ENCODE measurements at regions not wholly inside any gene's neighbourhood (a gene's known extent, or its start where the extent isn't known, plus 50 kb on each side); places are given as distances from the start of the nearest gene placed in this dataset.

GRCh38 chr7:17155529-17155928 is 142.9 kb upstream of the AHR start:
- no peak overlapping the region for H2AK5ac ChIP-seq (ENCODE audit: low read depth, low read length)
- H4K91ac ChIP-seq (replicated peaks; ENCODE audit: insufficient read length, low read length): no peak overlapping the region
- H3K27ac ChIP-seq (ENCODE audit: low read depth, low read length): no peak overlapping the region
- ChIA-PET POLR2A (ENCODE audit: partially characterized antibody) (no interaction called here), CTCF (ENCODE audit: partially characterized antibody) (no interaction called here)
- no peak for FAIRE-seq
- H3K4me1 ChIP-seq (replicated peaks in 1 of 4; ENCODE audit: control insufficient read depth in 3 of 4, insufficient read depth in 4 of 4, low read length in 3 of 4): no peaks in the 10 kb centered on the region
- no peak overlapping the region for H3K23ac ChIP-seq (ENCODE audit: insufficient read length)
- H3K9me3 ChIP-seq (ENCODE audit: insufficient read depth in 2 of 2, low read depth in 1 of 2, low read length in 1 of 2): no peaks in the 10 kb centered on the region
- H4K20me1 ChIP-seq (replicated peaks in 1 of 2; ENCODE audit: control insufficient read depth in 1 of 2, insufficient read depth in 2 of 2, low read length in 2 of 2): no peaks in the 10 kb centered on the region
- H4K5ac ChIP-seq (ENCODE audit: insufficient read length, low read depth, low read length): no peak overlapping the region
- no peak overlapping the region for H2BK12ac ChIP-seq (ENCODE audit: low read depth, low read length)
- H3K36me3 ChIP-seq (ENCODE audit: control insufficient read depth in 2 of 4, insufficient read depth in 4 of 4, low read length in 3 of 4): no peaks in the 10 kb centered on the region
- H2BK15ac ChIP-seq (ENCODE audit: low read length): no peak overlapping the region
- H3K4me3 ChIP-seq (ENCODE audit: extremely low read depth in 1 of 4, insufficient read depth in 2 of 4, low read depth in 3 of 4, low read length in 4 of 4): no peak overlapping the region
- H3K27me3 ChIP-seq (replicated peaks in 1 of 4; ENCODE audit: control insufficient read depth in 3 of 4, extremely low read depth in 1 of 4, insufficient read depth in 3 of 4, low read length in 3 of 4): no peaks in the 10 kb centered on the region
- no peak overlapping the region for H3K9ac ChIP-seq (replicated peaks in 1 of 4; ENCODE audit: extremely low read depth in 1 of 4, low read depth in 3 of 4, low read length in 3 of 4)
- H2BK120ac ChIP-seq (replicated peaks; ENCODE audit: low read depth, low read length): no peak overlapping the region
- no peak overlapping the region for H3K4ac ChIP-seq (replicated peaks; ENCODE audit: insufficient read length, low read depth, low read length)
- no peak overlapping the region for H3K4me2 ChIP-seq (ENCODE audit: insufficient read depth in 1 of 2, low read depth in 2 of 2, low read length in 2 of 2)
- no peak overlapping the region for H2AFZ ChIP-seq (ENCODE audit: low read length)
- no peak overlapping the region for H3K18ac ChIP-seq (ENCODE audit: extremely low read depth, low read length)
- no peaks in the 10 kb centered on the region for H3K79me2 ChIP-seq (ENCODE audit: control insufficient read depth in 1 of 2, insufficient read depth in 2 of 2, low read length in 2 of 2)
- H3K14ac ChIP-seq (ENCODE audit: insufficient read length): no peak overlapping the region
- no peak overlapping the region for H2BK5ac ChIP-seq (ENCODE audit: low read depth, low read length)
- DNase-seq (ENCODE audit: low read depth in 1 of 2, low spot score in 2 of 2): no peak
- no peak overlapping the region for H3K56ac ChIP-seq (replicated peaks; ENCODE audit: insufficient read length, low read depth, low read length)
- no peaks in the 10 kb centered on the region for H3K23me2 ChIP-seq (ENCODE audit: low read depth, low read length)
- no peak overlapping the region for H4K8ac ChIP-seq (ENCODE audit: extremely low read depth, insufficient read depth, low read length)
- no peaks in the 10 kb centered on the region for H3K79me1 ChIP-seq (ENCODE audit: low read depth, low read length)
- H2BK20ac ChIP-seq (ENCODE audit: low read length): no peak overlapping the region
- no peak for TF ChIP-seq CHD7 (IDR thresholded peaks at IDR 0.05; ENCODE audit: insufficient replicate concordance, low read length)
- TF ChIP-seq SP2 (IDR thresholded peaks at IDR 0.05; ENCODE audit: low read length): no peak
